ENCODE measurements at regions not wholly inside any gene's neighbourhood (a gene's known extent, or its start where the extent isn't known, plus 50 kb on each side); places are given as distances from the start of the nearest gene placed in this dataset.
"Not testable (repeated sequence)": the region's sequence is repeated elsewhere in the genome, so short reads cannot be mapped to it uniquely, and the experiment has no call there.

DNA sequence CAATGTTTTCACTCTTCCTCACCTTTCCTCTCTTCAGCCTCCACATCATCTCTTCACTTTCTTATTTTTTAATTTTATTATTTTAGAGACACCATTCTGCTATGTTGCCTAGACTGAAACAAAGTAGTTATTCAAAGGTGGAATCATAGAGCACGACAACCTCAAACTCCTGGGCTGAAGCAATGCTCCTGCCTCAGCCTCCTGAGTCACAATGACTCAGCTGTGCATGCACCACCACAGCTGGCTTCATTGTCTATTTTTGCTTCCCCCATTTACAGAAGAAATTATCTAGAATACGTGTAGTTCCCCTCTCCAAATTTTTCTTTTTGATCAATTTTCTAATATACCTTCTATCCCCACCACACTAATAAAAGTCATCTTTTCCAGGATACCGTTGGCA, 911.5 kb upstream of the SOX11 start:
- H3K4me3 ChIP-seq (ENCODE audit: low read depth, low read length) = no peak overlapping the region
- no peak for DNase-seq (ENCODE audit: low read depth)
- no peak for TF ChIP-seq CTCF (conservative IDR thresholded peaks at IDR 0.05; ENCODE audit: low read depth, low read length)

- no peak for TF ChIP-seq CTCF (conservative IDR thresholded peaks at IDR 0.05; ENCODE audit: low read depth, low read length)
- no peak overlapping the region for H3K4me3 ChIP-seq (ENCODE audit: low read depth, low read length)
- no peak for DNase-seq (ENCODE audit: low read depth)
Measured at GRCh38 chr2:4782647-4783046, 909.5 kb upstream of the SOX11 start.

DNA sequence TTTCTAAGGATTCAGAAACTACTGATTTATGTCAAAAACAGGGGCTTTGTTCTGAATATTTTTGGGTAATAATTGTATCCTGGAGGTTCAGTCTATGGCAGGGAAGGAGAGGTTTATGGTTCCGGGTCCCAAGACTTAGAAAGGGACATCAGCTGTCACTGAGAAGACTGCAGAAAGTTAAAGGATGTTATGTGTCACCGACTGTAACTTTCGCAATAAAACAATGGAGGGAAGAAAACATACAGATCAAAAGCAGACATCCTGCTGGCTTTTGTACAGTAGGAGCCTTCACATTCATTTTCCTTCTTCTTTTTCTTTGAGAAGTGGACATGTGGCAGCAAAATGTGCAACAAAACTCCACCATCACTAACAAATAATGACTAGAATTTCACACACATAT, 900.7 kb upstream of the SOX11 start:
- TF ChIP-seq CTCF (conservative IDR thresholded peaks at IDR 0.05; ENCODE audit: low read depth, low read length) = no peak
- no peak for DNase-seq (ENCODE audit: low read depth)
- no peak overlapping the region for H3K4me3 ChIP-seq (ENCODE audit: low read depth, low read length)

- TF ChIP-seq CTCF (conservative IDR thresholded peaks at IDR 0.05; ENCODE audit: low read depth, low read length) = no peak
- no peak overlapping the region for H3K4me3 ChIP-seq (ENCODE audit: low read depth, low read length)
- no peak for DNase-seq (ENCODE audit: low read depth)
Measured at GRCh38 chr2:4792126-4792525, 900.1 kb upstream of the SOX11 start.

- TF ChIP-seq CTCF (conservative IDR thresholded peaks at IDR 0.05; ENCODE audit: low read depth, low read length) = no peak
- no peak for DNase-seq (ENCODE audit: low read depth)
Measured at GRCh38 chr2:4803396-4803795, 888.8 kb upstream of the SOX11 start.

DNA sequence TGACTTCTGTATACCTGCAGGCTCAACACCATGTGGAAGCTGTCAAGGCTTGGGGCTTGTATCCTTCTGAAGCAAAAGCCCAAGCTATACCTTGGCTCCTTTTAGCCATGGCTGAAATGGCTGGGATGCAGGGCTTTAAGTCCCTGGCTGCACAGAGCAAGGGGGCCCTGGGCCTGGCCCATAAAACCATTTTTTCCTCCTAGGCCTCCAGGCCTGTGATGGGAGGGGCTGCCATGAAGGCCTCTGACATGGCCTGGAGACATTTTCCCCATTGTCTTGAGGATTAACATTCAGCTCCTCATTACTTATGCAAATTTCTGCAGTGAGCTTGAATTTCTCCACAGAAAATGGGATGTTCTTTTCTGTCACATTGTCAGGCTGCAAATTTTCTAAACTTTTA, 878.0 kb upstream of the SOX11 start:
- not testable (repeated sequence) for DNase-seq (ENCODE audit: low read depth); H3K4me3 ChIP-seq (ENCODE audit: low read depth, low read length)

More at GRCh38 chr2:4803396-4803795, 888.8 kb upstream of the SOX11 start:
- no peak overlapping the region for H3K4me3 ChIP-seq (ENCODE audit: low read depth, low read length)

GRCh38 chr2:4827836-4828235, 864.3 kb upstream of the SOX11 start:
- TF ChIP-seq CTCF (conservative IDR thresholded peaks at IDR 0.05; ENCODE audit: low read depth, low read length) = no peak
- H3K4me3 ChIP-seq (ENCODE audit: low read depth, low read length) = no peak overlapping the region
- no peak for DNase-seq (ENCODE audit: low read depth)

All from choroid plexus epithelial cell (primary cell).